Ecto neural progenitor cell (in vitro differentiated cells): ENCODE measurements at regions not wholly inside any gene's neighbourhood (a gene's known extent, or its start where the extent isn't known, plus 50 kb on each side); places are given as distances from the start of the nearest gene placed in this dataset.

ENCODE experiments used
- DNase-seq: peaks from one replicate; pipeline ENCODE4 v3.0.0-alpha.2; 2018; ENCODE audit warnings: low spot score

GRCh38 chr16:72508191-72508590 is 336.2 kb upstream of the PMFBP1 start:
- no peak for DNase-seq

GRCh38 chr16:72502594-72503005 is 330.6 kb upstream of the PMFBP1 start:
- no peak for DNase-seq

- DNase-seq = peak; percentile 67
Observed at GRCh38 chr16:72501739-72502593, 330.0 kb upstream of the PMFBP1 start.

- DNase-seq = no peak
Observed at GRCh38 chr16:72500545-72500944, 328.6 kb upstream of the PMFBP1 start.

- DNase-seq = no peak
Observed at GRCh38 chr16:72493716-72494415, 321.9 kb upstream of the PMFBP1 start.

GRCh38 chr16:72487283-72487682 is 315.3 kb upstream of the PMFBP1 start:
- no peak for DNase-seq

GRCh38 chr16:72482695-72483094 is 310.7 kb upstream of the PMFBP1 start:
- DNase-seq = no peak

GRCh38 chr16:72481419-72481818 is 309.5 kb upstream of the PMFBP1 start:
- no peak for DNase-seq

GRCh38 chr16:72480911-72481310 is 309.0 kb upstream of the PMFBP1 start:
- DNase-seq = no peak

- DNase-seq = no peak
Observed at GRCh38 chr16:72475688-72476087, 303.7 kb upstream of the PMFBP1 start.

- DNase-seq = no peak
Observed at GRCh38 chr16:72474501-72475123, 302.7 kb upstream of the PMFBP1 start.

- DNase-seq = no peak
Observed at GRCh38 chr16:72473631-72474030, 301.7 kb upstream of the PMFBP1 start.

GRCh38 chr16:72471317-72471924 is 299.5 kb upstream of the PMFBP1 start:
- no peak for DNase-seq

GRCh38 chr16:72470541-72470940 is 298.6 kb upstream of the PMFBP1 start:
- no peak for DNase-seq

GRCh38 chr16:72469932-72470331 is 298.0 kb upstream of the PMFBP1 start:
- no peak for DNase-seq

GRCh38 chr16:72468582-72468981 is 296.6 kb upstream of the PMFBP1 start:
- DNase-seq = no peak

- no peak for DNase-seq
Observed at GRCh38 chr16:72467157-72467759, 295.3 kb upstream of the PMFBP1 start.

- DNase-seq = no peak
Observed at GRCh38 chr16:72464597-72465368, 292.8 kb upstream of the PMFBP1 start.

- no peak for DNase-seq
Observed at GRCh38 chr16:72464052-72464451, 292.1 kb upstream of the PMFBP1 start.

GRCh38 chr16:72458035-72458434 is 286.1 kb upstream of the PMFBP1 start:
- no peak for DNase-seq

GRCh38 chr16:72457243-72457940 is 285.4 kb upstream of the PMFBP1 start:
- DNase-seq = no peak
